ENCODE measurements at regions not wholly inside any gene's neighbourhood (a gene's known extent, or its start where the extent isn't known, plus 50 kb on each side); places are given as distances from the start of the nearest gene placed in this dataset.
"Not testable (repeated sequence)": the region's sequence is repeated elsewhere in the genome, so short reads cannot be mapped to it uniquely, and the experiment has no call there.

DNA sequence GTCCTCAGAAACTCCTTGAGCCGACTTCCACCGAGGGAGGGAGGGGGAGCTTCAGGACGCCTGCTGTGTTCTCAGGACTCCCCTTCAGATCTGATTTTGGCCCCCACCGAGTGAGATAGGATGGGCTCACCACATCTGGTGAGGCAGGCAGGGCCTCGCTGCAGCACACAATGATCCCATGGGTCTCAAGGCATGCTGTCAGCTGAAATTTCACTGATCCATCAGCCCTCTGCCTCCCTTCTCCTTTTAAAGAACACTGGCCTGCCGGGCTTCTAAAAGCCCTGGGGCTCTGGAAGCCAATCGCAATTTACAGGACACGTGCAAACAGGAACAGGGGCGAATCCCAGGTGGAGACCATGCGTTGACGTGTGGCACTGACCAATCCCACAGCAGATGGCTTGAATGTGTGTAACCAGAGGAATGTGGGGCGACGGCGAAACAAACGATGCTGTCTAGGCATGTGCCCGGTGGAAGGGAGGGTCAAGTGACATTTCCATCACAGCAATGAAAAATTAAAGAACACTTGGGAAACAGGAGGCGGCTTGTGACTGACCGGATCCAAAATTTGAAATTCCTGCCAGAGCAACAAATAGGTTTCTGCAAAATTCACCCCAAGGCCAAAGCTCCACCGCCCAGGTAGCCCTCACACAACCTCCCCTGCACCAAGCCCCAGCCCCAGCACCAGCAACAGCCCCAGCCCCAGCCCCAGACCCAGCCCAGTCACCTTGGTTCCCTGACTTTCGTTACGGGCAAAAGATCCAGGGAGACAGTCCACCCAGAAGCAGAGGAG is 167.1 kb upstream of the ZNF337 start:
- ATAC-seq: peak; percentile 11; the same call in 1 of the 3 replicates
- Mint-ChIP-seq H3K4me3 (peak overlapping the region; percentile 76), H3K27ac (no peak overlapping the region), H3K27me3 (ENCODE audit: insufficient read depth, low read depth, poor library complexity) (peaks cover 98% of the 10 kb centered on the region), H3K9me3 (peaks cover 22% of the 10 kb centered on the region), H3K36me3 (ENCODE audit: low read depth) (peaks cover 7% of the 10 kb centered on the region), H3K4me1 (peaks cover 33% of the 10 kb centered on the region)
- peak; percentile 64 for DNase-seq (ENCODE audit: low spot score)
- TF ChIP-seq EZH2phosphoT487 (IDR thresholded peaks at IDR 0.05; ENCODE audit: unreplicated experiment) (no peak), ZNF331 (CRISPR knock-in tag; IDR thresholded peaks at IDR 0.05; ENCODE audit: low read depth) (no peak), ZNF114 (CRISPR knock-in tag; IDR thresholded peaks at IDR 0.05) (no peak), EZH2 (IDR thresholded peaks at IDR 0.05; ENCODE audit: low read depth, unreplicated experiment) (no peak), CREB1 (CRISPR knock-in tag; IDR thresholded peaks at IDR 0.05; ENCODE audit: low read depth) (no peak)
- TF ChIP-seq, protein P1, sequence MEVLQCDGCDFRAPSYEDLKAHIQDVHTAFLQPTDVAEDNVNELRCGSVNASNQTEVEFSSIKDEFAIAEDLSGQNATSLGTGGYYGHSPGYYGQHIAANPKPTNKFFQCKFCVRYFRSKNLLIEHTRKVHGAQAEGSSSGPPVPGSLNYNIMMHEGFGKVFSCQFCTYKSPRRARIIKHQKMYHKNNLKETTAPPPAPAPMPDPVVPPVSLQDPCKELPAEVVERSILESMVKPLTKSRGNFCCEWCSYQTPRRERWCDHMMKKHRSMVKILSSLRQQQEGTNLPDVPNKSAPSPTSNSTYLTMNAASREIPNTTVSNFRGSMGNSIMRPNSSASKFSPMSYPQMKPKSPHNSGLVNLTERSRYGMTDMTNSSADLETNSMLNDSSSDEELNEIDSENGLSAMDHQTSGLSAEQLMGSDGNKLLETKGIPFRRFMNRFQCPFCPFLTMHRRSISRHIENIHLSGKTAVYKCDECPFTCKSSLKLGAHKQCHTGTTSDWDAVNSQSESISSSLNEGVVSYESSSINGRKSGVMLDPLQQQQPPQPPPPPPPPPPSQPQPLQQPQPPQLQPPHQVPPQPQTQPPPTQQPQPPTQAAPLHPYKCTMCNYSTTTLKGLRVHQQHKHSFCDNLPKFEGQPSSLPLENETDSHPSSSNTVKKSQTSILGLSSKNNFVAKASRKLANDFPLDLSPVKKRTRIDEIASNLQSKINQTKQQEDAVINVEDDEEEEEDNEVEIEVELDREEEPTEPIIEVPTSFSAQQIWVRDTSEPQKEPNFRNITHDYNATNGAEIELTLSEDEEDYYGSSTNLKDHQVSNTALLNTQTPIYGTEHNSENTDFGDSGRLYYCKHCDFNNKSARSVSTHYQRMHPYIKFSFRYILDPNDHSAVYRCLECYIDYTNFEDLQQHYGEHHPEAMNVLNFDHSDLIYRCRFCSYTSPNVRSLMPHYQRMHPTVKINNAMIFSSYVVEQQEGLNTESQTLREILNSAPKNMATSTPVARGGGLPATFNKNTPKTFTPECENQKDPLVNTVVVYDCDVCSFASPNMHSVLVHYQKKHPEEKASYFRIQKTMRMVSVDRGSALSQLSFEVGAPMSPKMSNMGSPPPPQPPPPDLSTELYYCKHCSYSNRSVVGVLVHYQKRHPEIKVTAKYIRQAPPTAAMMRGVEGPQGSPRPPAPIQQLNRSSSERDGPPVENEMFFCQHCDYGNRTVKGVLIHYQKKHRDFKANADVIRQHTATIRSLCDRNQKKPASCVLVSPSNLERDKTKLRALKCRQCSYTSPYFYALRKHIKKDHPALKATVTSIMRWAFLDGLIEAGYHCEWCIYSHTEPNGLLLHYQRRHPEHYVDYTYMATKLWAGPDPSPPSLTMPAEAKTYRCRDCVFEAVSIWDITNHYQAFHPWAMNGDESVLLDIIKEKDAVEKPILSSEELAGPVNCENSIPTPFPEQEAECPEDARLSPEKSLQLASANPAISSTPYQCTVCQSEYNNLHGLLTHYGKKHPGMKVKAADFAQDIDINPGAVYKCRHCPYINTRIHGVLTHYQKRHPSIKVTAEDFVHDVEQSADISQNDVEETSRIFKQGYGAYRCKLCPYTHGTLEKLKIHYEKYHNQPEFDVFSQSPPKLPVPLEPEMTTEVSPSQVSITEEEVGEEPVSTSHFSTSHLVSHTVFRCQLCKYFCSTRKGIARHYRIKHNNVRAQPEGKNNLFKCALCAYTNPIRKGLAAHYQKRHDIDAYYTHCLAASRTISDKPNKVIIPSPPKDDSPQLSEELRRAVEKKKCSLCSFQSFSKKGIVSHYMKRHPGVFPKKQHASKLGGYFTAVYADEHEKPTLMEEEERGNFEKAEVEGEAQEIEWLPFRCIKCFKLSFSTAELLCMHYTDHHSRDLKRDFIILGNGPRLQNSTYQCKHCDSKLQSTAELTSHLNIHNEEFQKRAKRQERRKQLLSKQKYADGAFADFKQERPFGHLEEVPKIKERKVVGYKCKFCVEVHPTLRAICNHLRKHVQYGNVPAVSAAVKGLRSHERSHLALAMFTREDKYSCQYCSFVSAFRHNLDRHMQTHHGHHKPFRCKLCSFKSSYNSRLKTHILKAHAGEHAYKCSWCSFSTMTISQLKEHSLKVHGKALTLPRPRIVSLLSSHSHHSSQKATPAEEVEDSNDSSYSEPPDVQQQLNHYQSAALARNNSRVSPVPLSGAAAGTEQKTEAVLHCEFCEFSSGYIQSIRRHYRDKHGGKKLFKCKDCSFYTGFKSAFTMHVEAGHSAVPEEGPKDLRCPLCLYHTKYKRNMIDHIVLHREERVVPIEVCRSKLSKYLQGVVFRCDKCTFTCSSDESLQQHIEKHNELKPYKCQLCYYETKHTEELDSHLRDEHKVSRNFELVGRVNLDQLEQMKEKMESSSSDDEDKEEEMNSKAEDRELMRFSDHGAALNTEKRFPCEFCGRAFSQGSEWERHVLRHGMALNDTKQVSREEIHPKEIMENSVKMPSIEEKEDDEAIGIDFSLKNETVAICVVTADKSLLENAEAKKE (CRISPR knock-in tag; IDR thresholded peaks at IDR 0.05): no peak
- no peaks in the 10 kb centered on the region for H3F3A ChIP-seq (replicated peaks; ENCODE audit: low read depth)
- no peaks in the 10 kb centered on the region for H3K79me2 ChIP-seq (replicated peaks; ENCODE audit: insufficient read depth)
- no peaks in the 10 kb centered on the region for H4K20me1 ChIP-seq (replicated peaks; ENCODE audit: insufficient read depth)
- peaks cover 97% of the 10 kb centered on the region for H3K27me3 ChIP-seq (ENCODE audit: insufficient read depth)
- H3K27ac ChIP-seq (ENCODE audit: low read depth): no peak overlapping the region
- peak overlapping the region; percentile 58 for H3K4me3 ChIP-seq
- peak overlapping the region; percentile 78 for H3K4me2 ChIP-seq
- H3K9me2 ChIP-seq (ENCODE audit: insufficient read depth): no peaks in the 10 kb centered on the region
- no peaks in the 10 kb centered on the region for H3K36me3 ChIP-seq (ENCODE audit: insufficient read depth)
- no peaks in the 10 kb centered on the region for H3K4me1 ChIP-seq (ENCODE audit: insufficient read depth)
- H2AFZ ChIP-seq: no peak overlapping the region

DNA sequence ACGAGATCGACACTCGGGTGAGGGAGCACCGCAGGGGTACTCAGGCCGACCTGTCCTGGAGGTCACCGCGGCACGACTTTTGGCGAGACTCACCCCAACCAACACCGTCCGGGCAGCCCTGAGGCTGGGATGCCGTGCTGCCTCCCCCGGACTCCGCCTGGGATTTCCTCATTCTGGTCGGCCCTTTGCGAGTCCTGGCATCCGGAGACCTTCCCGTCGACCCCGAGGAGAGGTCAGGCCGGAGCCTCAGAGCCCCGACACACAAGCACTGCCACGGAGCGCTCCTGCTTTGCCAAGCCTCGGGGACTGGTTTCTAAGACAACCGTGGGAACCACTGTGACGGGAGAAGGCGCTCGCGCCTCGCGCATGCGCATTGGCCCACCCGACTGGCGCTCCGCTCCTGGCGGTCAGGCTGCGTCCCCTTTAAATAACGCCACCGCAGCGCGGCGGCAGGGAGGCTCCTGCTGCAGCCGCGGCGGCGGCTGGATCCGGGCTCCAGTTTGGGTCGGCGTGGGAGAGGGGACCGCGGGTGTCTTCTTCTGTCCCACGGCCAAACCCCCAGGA is 166.4 kb upstream of the ZNF337 start:
- H3K36me3 ChIP-seq (ENCODE audit: insufficient read depth); H3K4me1 ChIP-seq (ENCODE audit: insufficient read depth); H3K79me2 ChIP-seq (replicated peaks; ENCODE audit: insufficient read depth); H3F3A ChIP-seq (replicated peaks; ENCODE audit: low read depth); H3K36me3 Mint-ChIP-seq (ENCODE audit: low read depth); H3K27ac ChIP-seq (ENCODE audit: low read depth); H3K9me2 ChIP-seq (ENCODE audit: insufficient read depth); H2AFZ ChIP-seq; H4K20me1 ChIP-seq (replicated peaks; ENCODE audit: insufficient read depth); H3K27ac Mint-ChIP-seq: not testable (repeated sequence)
- Histone ChIP-seq H3K4me2 (peak overlapping the region; percentile 78), H3K4me3 (peak overlapping the region; percentile 58), H3K27me3 (ENCODE audit: insufficient read depth) (peaks cover 98% of the 10 kb centered on the region)
- H3K4me3 Mint-ChIP-seq: peak overlapping the region; percentile 76
- ATAC-seq (peak; percentile 6; the same call in 1 of the 3 replicates), DNase-seq (ENCODE audit: low spot score) (peak; percentile 85)
- H3K9me3 Mint-ChIP-seq: peaks cover 22% of the 10 kb centered on the region
- peaks cover 99% of the 10 kb centered on the region for H3K27me3 Mint-ChIP-seq (ENCODE audit: insufficient read depth, low read depth, poor library complexity)
- peaks cover 33% of the 10 kb centered on the region for H3K4me1 Mint-ChIP-seq

All from GM23338 (cell line).